ENCODE measurements at regions not wholly inside any gene's neighbourhood (a gene's known extent, or its start where the extent isn't known, plus 50 kb on each side); places are given as distances from the start of the nearest gene placed in this dataset.

DNA sequence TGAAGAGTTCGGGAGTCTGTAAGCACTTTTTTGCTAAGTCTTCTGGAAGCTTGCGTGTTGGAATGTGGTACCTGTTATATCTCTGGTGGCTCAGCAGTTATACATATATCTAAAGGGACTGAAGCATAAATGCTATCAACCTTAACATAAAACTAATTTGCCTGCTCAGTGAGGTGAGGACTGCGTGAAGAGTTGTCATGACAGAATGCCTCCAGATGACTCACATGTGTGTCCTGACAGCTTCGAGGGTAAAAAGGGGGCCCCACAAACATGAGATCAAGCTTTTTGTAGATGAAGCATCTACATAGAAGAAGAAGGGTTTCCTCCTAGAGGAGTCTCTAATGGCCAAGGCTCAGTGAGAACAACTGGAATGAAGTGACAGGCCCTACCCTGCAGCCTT is 88.8 kb upstream of the C3orf80 start:
- DNase-seq (ENCODE audit: extremely low read depth in 1 of 4, low spot score in 3 of 4), result no peak
- TF ChIP-seq ILF3 (IDR thresholded peaks at IDR 0.05; ENCODE audit: borderline replicate concordance) (no peak), DDX20 (tag; IDR thresholded peaks at IDR 0.05; ENCODE audit: low read depth) (no peak), RBM15 (IDR thresholded peaks at IDR 0.05; ENCODE audit: insufficient read depth, low read length) (no peak), CBX5 (IDR thresholded peaks at IDR 0.05; ENCODE audit: borderline replicate concordance, low read depth) (no peak), NFYB (IDR thresholded peaks at IDR 0.05; ENCODE audit: extremely low read depth, insufficient read length) (no peak), JUNB (CRISPR knock-in tag; conservative IDR thresholded peaks at IDR 0.05) (no peak), NR2C2 (CRISPR knock-in tag; IDR thresholded peaks at IDR 0.05) (no peak), NR2C2 (tag; IDR thresholded peaks at IDR 0.05) (no peak), NONO (IDR thresholded peaks at IDR 0.05; ENCODE audit: low read depth in 2 of 2, low read length in 1 of 2) (no peak), FUS (optimal IDR thresholded peaks at IDR 0.05; ENCODE audit: low read depth, low read length) (no peak), TEAD1 (CRISPR knock-in tag; IDR thresholded peaks at IDR 0.05) (no peak), ZNF23 (CRISPR knock-in tag; IDR thresholded peaks at IDR 0.05) (no peak), FOXA3 (CRISPR knock-in tag; conservative IDR thresholded peaks at IDR 0.05 in 1 of 2, IDR thresholded peaks at IDR 0.05 in 1 of 2) (no peak), CHD1 (IDR thresholded peaks at IDR 0.05; ENCODE audit: low read length) (no peak), HSF4 (CRISPR knock-in tag; IDR thresholded peaks at IDR 0.05; ENCODE audit: borderline replicate concordance) (no peak), PHF8 (IDR thresholded peaks at IDR 0.05; ENCODE audit: borderline replicate concordance, low read length) (no peak), NBN (IDR thresholded peaks at IDR 0.05; ENCODE audit: low read depth) (no peak), POLR3G (IDR thresholded peaks at IDR 0.05; ENCODE audit: extremely low read depth, insufficient read length, insufficient replicate concordance) (no peak), BRD4 (IDR thresholded peaks at IDR 0.05) (no peak)
- H3K4me3 ChIP-seq, result no peak overlapping the region
- no peaks in the 10 kb centered on the region for H3K9me1 ChIP-seq (ENCODE audit: control insufficient read depth, insufficient read depth, low read length)
- POLR2A ChIA-PET, result no interaction called here
- H3K9me3 ChIP-seq (replicated peaks; ENCODE audit: control insufficient read depth, insufficient read depth, low read depth, low read length), result no peaks in the 10 kb centered on the region
- H3K4me2 ChIP-seq (ENCODE audit: insufficient read depth, low read length), result no peak overlapping the region
- intact Hi-C loops (cut with micrococcal nuclease), result loop anchor here (10.0 kb wide), 1 partner anchor 252 kb away; no protein-coding TSS in a partner anchor
- WGBS (ENCODE audit: insufficient coverage, low coverage, missing lambda C conversion rate), result 2% methylated on average over 4 of the region's 4 CpGs
- no peaks in the 10 kb centered on the region for H4K20me1 ChIP-seq (replicated peaks; ENCODE audit: control insufficient read depth, insufficient read depth, low read length)
- H3K9ac ChIP-seq (ENCODE audit: insufficient read depth in 1 of 2, low read depth in 2 of 2, low read length in 2 of 2), result no peak overlapping the region
- H2AFZ ChIP-seq (ENCODE audit: low read depth, low read length), result no peak overlapping the region
- H3K79me2 ChIP-seq (ENCODE audit: control insufficient read depth, insufficient read depth, low read length), result no peaks in the 10 kb centered on the region
- no peak for ATAC-seq
- CTCF ChIA-PET (ENCODE audit: low intra/inter-chr PET ratio), result no interaction called here
- no TSS peak for BruUV-seq (replicated peaks)
- in situ Hi-C loops (cut with MboI), result no loop called here
- H3K27me3 ChIP-seq (ENCODE audit: control insufficient read depth in 2 of 2, insufficient read depth in 2 of 2, low read length in 2 of 2), result no peaks in the 10 kb centered on the region
- H3K27ac ChIP-seq (ENCODE audit: extremely low read depth, low read depth, low read length), result no peak overlapping the region
- no peaks in the 10 kb centered on the region for H3K36me3 ChIP-seq (ENCODE audit: control insufficient read depth, insufficient read depth, low read length)
- no peaks in the 10 kb centered on the region; a peak in 1 of 5 replicates for H3K4me1 ChIP-seq (replicated peaks in 1 of 2; ENCODE audit: control insufficient read depth in 2 of 2, insufficient read depth in 2 of 2, low read length in 2 of 2)
- FAIRE-seq, result no peak

Measured in K562 (cell line).